Stimulated activated CD4-positive, alpha-beta T cell treated with anti-CD3 and anti-CD28 coated beads, Interleukin-15, amount 100 ng/mL, for 48 hours (primary cell): ENCODE measurements at regions not wholly inside any gene's neighbourhood (a gene's known extent, or its start where the extent isn't known, plus 50 kb on each side); places are given as distances from the start of the nearest gene placed in this dataset.
"Not testable (repeated sequence)": the region's sequence is repeated elsewhere in the genome, so short reads cannot be mapped to it uniquely, and the experiment has no call there.

ENCODE experiments used
- DNase-seq, 2 donors: peaks; one replicate each; pipeline ENCODE4 v3.0.0-alpha.2; 2020; ENCODE audit warnings: low read depth in 2 of 2

DNA sequence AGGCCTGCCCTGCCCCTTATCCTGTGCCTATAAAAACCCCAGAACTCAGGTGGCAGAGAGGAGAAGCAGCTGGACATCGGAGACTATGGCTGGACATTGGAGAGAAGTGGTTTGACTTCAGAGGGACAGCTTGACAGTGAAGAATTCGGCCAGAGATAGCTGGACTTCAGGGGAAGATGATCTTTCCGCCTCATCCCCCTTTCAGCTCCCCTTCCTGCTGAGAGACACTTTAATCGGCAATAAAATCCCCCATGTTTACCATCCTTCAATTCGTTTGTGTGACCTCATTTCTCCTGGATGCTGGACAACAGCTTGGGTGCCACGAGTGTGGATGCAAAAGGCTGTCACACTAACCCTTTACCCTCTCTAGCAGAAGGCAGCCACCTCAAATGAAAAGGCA lies 134.1 kb upstream of the TUT7 start:
- no peak for DNase-seq

DNA sequence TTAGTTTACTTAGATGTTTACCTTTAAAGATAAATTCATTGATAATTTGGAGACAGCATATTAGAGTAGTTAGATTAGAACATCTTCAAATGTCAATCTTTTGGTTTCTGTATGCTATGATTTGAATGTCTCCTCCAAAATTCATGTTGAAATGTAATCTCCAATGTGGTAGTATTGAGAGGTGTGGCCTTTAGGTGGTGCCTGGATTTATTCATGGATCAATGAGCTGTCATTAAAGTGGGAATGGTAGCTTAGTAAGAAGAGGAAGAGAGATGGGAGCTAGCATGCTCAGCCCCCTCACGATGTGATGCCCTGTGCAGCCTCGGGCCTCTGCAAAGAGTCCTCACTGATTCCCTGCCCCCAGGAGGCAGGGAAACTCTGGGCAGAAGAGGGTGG lies 133.6 kb upstream of the TUT7 start:
- no peak for DNase-seq

DNA sequence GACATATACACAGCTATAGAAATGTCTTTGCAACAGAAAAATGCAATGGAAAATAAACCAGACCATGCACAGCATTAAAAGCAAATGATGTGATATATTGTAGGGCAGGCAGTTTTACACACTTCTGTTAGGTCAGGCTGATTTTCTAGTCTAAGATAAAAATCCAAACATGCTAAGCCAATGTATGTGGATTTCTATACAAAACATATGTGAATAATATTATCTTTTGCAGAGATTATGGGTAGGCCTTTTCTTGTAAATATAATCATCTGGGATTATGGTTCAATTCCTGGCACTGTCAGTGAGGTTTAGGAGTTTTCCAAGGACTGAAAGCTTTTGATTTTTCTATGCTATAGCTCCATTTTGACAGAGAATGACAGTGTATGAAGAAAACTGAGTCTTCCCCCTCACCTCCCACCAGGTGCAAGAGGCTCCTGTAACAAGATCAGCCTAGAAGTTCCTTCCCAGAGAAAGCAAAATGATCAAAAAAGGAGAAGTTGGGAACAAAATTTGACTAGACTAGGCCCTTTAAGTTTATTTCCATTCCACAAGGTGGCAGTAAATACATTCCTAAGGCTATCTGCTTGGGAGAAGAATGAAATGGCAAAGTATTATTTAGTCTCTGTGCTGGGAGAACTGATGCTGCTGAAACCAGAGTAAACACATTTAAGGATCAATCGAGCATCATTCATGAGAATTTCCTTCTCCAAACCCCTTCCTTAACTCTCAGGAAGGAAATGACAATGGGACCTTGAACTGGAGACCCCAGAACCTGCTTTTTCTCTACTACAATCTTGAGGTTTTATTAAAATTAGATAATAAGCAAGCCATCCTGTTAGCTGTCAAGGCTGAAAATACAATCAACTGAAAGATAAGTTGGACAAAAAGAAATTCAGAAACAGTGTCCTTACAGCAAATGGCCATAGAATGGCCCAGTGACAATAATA lies 133.0 kb upstream of the TUT7 start:
- no peak for DNase-seq

DNA sequence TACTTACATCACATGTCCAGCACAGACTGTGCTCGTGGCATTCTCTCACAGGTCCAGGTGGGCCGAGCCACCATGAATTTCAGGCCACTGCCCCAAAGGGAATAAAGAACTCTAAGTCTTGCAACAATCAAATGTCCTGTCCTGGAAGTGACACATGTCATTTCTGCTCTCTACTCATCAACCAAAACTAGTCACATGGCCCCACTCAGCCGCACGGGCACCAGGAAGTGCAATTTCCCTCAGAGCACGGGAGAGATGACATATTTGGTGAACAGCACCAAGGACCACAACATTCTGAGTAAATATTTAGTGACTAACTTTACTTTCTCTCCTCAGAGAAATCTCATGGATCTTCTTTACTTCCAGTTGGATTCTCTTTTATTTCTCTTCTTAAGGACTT lies 131.1 kb upstream of the TUT7 start:
- DNase-seq: peak in 1 of 2 donors; percentile 7

DNA sequence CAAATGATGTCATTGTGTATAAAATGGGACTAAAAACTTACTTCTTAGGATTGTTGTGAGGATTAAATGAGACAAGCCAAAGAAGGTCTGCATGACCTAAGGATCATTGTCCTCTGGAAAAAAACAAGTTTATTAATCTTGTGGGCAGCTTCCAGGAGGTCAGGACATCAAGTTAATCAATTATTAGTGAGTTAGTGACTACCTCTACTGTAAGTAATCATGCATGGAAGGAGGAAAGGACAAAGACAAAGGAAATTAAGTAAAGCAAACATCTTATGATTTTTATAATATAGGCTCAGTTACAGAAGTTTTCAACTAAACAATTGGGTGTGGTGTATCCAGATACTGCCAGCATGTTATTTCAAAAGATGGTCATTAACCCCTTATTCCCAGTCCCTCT lies 129.3 kb upstream of the TUT7 start:
- DNase-seq: no peak

DNA sequence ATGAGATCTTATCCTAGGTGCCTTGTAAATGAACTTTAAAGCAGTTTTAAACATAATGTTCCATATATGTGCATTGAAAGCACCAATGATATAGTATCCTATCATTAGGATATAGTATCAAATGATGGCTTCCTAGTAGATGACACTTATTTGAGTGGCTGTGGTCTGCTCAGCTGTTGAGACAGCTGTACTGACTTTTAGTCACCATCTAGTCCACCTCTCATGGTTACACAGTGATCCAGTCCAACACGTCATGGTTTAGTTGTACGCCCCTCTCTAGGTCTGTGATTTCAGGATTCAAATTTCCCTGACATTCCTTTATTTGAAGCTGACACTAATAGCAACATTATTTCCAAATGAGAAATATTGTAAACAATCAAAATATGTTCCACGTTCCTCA lies 127.3 kb upstream of the TUT7 start:
- DNase-seq: no peak

DNA sequence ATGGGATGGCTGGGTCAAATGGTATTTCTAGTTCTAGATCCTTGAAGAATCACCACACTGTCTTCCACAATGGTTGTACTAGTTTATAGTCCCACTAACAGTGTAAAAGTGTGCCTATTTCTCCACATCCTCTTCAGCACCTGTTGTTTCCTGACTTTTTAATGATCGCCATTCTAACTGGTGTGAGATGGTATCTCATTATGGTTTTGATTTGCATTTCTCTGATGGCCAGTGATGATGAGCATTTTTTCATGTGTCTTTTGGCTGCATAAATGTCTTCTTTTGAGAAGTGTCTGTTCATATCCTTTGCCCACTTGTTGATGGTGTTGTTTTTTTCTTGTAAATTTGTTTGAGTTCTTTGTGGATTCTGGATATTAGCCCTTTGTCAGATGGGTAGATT lies 121.0 kb upstream of the TUT7 start:
- DNase-seq: not testable (repeated sequence)

DNA sequence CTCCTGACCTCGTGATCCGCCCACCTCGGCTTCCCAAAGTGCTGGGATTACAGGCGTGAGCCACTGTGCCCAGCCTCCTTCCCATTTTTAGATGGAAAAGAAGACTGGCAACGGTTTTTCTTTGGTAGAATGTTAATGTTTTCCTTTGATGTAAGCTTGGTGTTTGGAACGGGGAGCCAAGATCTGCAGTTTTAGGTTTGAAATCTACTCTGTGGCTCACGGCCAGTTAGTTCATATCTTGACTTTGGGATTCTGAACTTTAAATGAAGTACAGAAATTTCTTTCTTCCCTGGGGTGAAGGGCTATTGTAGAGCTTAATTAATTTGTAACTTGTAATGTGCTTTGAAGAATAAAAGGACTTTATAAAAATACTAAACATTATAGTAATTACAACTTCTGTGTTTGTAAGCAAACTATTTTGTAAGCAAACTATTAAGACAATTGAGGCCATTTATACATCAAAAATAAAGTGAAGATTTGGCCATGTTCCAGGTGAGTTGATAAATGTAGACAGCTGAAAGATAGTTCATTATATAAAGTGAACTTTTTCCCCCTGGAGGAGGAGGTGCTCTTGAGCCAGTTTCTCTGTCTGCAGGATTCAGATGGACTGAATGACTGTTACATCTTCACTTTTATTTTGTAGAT lies 117.1 kb upstream of the TUT7 start:
- no peak for DNase-seq

DNA sequence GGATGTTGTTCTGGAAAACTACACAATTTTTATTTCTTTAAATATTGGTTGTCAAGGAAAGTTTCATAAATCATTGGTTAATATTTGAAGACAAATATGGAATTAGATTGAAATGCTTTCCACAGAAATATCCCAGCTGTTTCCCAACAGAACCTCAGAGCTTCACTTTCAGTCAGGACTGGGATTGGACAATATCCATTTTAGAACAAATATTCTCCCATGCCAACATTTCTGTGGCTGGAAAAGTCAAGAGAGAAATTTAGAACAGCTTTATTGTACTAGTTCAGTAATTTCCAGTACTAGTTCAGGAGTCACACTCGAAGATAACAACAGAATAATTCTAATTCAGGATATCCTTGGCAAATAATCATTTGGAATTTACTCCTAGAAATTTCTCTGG lies 116.1 kb upstream of the TUT7 start:
- no peak for DNase-seq

DNA sequence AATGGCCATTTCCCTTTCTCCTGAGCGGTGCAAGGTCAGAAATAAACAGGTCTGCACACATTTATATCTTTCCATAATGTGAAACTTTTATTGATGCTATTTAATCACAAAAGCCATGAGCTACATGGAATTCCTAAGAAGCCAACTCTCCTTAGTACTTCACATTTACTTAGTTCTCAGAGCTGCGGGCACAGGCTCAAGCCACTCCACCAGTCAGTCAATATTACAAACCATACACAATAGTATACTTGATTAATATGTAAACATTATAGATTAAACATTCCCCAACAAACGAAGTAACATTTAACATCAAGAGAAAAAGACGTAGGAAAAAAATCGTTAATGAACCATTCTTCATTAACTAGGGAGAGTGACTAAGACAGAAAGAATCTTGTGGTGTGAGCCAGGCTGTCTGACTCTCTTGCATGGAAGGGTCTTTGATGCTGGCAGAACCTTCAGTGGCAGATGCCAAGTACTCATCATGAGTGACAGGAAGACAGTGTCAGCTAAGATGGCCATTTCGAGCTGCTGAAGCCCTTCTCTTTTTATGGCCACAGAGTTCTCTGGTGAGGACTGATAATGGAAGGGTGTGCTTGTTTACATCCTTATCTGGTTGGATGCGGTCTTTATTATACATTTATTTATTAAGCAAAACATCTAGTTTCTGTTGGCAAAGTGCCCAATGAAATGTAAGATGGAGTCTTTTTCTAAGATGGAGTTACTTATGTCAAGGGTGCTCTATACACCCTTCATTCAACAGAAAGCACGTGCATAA lies 115.5 kb upstream of the TUT7 start:
- DNase-seq: no peak

DNA sequence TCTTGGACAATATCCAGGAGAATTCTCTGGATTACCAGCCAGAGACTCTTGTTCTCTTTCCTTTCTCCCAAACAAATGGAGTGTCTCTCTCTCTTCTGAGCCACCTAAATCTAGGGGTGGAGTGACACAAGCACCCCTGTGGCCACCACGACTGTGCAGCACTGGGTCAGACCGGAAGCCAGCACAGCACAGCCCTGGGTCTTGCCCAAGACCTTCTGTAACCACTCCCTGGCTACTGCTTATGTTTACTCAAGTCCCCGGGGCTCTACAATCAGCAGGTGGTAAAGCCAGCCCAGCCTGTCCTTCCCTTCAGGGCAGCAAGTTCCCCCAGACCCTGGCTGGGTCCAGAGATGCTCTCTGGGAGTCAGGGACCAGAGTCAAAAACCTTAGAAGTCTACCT lies 110.0 kb upstream of the TUT7 start:
- DNase-seq: no peak

DNA sequence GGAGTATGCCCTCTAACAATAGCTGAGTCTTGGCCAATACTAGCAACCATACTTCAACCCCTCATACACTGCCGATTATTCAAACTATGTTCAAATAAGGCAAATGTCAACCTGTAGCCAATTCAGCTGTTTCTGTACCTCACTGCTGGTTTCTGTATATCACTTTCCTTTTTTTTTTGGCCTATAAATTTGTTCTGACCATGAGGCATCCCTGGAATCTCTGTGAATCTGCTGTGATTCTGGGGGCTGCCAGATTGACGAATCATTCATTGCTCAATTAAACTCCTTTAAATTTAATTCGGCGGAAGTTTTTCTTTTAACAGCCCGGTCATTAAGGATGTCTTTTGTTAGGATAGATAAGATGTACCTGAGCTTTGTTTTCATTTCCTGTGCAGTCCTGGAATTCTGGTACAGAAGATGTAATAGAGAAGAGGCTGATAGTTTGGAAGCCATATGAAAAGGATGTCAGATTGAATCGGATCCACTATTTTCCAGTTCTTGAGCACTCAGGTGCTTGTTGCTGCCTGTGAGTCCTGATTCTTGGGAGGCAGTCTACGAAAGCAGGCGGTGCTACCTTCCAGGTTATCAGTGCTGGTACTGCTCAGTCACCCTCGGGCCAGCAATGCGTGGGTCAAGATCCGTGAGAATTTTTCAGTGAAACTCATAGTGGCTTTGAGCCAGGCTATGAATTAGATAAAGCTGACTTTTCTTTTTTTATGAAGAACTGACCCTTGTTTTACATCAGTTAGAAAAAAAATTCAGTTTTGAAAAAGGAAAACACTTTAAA lies 106.2 kb upstream of the TUT7 start:
- DNase-seq: no peak

DNA sequence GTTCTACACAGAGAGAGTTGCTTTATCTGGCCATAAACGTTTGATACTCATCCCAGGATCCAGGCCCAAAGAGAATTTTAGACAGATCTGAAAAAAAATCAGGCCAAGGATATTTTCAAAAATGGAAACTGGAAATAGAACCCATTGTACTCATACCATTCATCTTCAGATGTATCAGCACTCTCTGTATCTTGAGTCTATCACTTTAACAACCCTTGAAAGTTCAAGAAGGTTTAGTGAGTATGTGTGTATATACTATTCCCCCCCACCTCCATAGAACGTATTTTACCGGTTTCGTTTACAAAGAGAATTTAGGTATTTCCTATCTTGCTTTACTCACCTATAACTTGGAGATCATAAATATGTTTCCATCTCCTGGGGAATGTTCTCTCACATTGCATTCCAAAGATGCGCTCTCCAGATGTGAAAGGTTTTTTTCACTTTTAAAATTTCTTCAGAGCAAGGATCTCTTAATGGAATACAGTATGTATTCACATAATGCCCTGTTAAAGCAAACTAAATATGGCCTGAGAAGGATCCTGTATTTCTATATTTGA lies 105.5 kb upstream of the TUT7 start:
- no peak for DNase-seq

DNA sequence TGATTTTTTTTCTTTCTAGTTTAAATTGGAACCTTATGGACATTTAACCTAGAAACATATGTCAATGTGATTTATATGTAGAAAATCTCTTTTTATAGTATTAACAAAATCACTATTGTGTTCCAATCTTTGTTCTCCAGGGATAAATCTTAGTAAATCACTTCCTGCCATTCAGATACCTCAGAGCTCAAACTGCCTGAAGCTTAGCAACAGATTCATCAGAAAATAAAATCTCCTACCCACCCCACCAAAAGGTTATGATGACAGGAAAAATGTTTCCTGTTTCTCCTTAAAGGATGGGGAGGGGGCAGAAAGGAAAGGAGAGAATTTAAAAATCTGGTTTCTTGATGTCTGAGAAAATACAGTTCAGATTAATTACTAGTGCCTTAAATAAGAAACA lies 105.0 kb upstream of the TUT7 start:
- no peak for DNase-seq

DNA sequence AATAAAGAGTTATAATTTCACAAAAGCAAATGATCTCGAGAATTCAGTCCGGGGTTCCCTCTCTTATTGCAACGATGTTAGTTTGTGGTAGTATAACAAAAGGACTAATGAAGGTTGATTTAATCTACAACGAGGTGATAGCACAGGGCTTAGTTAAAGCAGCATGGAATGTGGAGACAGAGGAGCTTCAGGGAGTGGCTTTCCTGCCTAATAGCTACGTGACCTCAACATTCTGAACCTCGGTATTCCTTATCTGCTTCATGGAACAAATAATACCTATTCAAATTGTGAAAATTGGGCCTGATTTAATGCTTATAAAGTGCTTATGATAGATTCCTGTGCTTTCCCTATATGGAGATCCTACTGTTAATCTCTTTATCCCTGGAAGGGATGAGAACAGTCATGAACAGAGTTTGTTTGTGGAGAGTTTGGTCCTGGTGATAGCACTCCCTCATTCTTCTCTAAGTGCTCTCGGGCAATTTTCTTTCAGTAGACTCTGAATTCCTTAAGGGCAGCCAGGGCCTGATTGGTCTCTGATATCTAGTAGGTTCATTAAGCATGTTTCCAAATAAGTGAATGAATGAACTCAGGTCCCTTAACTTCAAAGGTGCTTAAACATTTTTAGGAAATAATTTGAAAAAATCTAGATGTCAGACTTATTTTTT lies 104.1 kb upstream of the TUT7 start:
- DNase-seq: no peak

DNA sequence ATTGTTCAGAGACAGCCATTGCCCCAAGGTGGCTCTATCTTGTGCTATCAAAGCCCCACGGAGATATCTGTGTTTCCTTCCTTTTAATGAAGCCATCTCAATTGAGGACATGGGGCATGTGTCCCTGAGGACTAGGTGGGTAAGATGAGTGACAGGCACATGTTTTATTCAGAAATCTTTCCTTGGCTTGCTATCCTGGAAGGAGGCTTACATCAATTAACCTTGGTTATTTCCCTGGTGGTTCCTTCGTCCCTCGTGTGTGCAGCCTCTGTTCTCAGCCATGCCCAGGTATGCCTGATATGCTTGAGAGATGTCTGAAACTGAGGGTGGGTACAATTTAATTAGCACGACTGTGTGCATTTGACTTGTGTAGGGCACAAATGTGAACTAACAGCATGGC lies 102.2 kb upstream of the TUT7 start:
- no peak for DNase-seq

DNA sequence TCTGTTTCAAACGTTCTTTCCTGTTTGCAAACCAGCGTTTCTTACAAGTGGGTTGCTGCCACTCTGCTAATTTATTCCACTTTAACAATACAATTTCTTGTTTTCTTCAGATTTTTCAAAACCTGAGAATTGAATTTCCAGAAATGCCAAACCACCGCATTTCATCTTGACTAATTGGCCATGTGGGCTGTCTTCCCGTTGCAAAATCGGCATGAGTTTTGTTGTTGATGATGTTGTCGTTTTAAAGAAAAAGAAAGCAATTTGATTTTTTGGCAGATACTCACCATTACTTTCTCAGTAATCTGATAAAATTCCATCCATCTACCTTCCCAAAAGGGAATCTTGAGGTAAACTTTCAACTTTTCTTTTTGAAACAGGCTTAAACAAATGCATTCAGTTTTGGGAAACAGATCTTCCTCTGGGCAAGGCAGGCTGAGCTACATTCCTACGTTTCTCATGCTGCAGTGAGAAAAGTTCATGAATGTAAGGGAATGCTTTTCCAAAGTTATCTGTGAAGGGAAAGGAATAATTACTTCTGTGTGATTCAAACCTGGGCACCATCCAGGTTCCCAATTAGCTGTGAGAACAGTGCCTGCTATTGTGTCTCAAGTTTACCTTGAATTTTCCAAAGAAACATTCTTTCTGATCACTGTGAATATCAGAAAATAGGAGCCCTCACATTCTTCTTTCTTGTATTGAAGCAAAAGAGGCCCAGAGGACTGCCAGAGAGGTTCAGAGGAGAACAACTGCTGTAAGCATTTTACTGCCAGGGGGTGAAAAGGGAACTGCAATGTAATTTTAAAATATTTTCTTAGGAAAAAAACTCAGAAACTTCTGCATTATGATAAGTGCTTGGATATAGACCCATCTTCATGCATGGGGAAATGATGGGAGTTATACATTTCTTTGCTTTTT lies 100.7 kb upstream of the TUT7 start:
- DNase-seq: no peak

DNA sequence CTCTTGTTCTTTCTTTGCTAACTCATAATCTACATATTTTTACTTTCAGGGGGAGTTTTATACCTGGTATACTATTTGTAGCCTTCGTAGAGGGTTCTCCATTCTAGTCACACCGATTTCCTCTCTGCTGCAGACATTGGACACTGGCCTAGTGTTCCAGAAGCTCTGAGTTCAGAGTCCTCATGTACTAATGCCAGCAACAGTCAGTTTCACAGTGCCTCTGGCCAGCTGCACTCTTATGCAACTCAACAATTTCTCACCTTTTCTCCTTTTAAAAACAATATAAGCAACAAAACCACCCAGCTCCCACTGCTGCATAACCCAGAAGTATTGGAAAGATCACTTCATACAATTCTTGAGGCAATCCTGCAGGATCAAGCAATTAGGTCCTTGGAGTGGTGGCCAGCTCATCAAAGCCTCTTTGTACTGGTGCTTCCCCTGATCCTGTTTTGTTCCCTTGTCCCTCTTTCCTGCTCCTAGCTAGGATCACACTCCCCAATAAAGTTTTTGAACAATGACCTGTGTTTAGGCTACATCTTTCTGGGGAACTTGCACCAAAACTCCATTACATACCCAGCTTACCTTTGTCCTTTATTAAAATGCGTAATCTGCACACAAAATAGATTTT lies 98.1 kb upstream of the TUT7 start:
- no peak for DNase-seq

DNA sequence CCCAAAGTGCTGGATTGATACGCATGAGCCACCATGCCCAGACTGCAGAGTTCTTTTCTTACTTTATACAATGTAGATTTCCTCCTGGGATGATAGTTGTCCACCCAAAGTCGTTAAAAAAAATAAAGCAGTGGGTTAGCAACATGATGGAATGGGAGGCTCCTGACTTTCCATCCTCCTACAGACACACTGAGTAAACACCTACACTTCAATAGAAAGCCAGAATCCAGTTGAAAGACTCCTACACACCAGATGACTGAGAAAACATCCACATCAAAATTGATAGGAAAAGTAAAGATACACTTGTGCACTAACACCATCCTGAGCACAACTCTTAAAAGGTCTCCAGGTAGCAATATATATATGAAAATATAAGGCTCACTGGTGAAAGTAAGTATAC lies 95.0 kb upstream of the TUT7 start:
- DNase-seq: no peak
